ENCODE measurements at regions not wholly inside any gene's neighbourhood (a gene's known extent, or its start where the extent isn't known, plus 50 kb on each side); places are given as distances from the start of the nearest gene placed in this dataset.

DNA sequence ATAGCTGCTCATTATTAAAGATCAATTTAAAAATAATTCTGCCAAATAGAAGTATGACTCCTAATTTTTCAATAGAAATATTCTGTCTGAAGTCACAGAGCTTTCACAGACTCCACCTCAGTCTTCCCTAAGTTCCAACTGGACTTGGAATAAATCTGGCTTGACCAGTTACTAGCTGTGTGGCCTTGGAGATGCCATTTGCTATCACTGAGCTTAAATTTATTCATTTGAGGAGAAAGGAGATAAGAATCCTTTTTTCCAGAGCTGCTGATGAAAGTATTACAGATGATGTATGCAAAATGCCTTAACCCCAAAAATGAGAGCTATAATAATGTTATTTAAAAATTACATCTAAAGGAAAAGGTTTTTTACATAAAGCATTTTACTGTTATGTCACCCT lies 125.0 kb downstream of the GJA1 start:
- TF ChIP-seq, protein P1, sequence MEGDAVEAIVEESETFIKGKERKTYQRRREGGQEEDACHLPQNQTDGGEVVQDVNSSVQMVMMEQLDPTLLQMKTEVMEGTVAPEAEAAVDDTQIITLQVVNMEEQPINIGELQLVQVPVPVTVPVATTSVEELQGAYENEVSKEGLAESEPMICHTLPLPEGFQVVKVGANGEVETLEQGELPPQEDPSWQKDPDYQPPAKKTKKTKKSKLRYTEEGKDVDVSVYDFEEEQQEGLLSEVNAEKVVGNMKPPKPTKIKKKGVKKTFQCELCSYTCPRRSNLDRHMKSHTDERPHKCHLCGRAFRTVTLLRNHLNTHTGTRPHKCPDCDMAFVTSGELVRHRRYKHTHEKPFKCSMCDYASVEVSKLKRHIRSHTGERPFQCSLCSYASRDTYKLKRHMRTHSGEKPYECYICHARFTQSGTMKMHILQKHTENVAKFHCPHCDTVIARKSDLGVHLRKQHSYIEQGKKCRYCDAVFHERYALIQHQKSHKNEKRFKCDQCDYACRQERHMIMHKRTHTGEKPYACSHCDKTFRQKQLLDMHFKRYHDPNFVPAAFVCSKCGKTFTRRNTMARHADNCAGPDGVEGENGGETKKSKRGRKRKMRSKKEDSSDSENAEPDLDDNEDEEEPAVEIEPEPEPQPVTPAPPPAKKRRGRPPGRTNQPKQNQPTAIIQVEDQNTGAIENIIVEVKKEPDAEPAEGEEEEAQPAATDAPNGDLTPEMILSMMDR (IDR thresholded peaks at IDR 0.05): no peak
- TF ChIP-seq POLR2A (IDR thresholded peaks at IDR 0.05; ENCODE audit: low read depth): no peak
